IMR-90 (cell line): ENCODE measurements at regions not wholly inside any gene's neighbourhood (a gene's known extent, or its start where the extent isn't known, plus 50 kb on each side); places are given as distances from the start of the nearest gene placed in this dataset.

ENCODE experiments used
- ATAC-seq: fragments of 200-7000 bp; cut with Tn5 transposase; 2 replicates; pipeline ENCODE4 v1.9.1; 2020; ENCODE audit warnings: low read depth, mild to moderate bottlenecking, moderate library complexity
- BruUV-seq: library from RNA; stranded (reverse); fragments of 400-500 nt; replicated peaks from 2 replicates; lab custom pipeline; 2021; lab: Mats Ljungman, UMichigan
- CTCF ChIA-PET: fragments of 300-600 bp; formaldehyde crosslinking; extraction: SDS; loops from one replicate; lab custom pipeline; 2021; ENCODE audit warnings: antibody characterized with exemption; lab: Yijun Ruan, JAX
- POLR2A ChIA-PET: fragments of 300-600 bp; sonication (Branson Sonifier 250); formaldehyde crosslinking; loops from one replicate; lab custom pipeline; 2022; ENCODE audit warnings: antibody characterized with exemption; ENCODE audit not compliant: unreplicated experiment; lab: Charles Lee
- DNase-seq: peaks from one replicate; pipeline ENCODE4 v3.0.0; 2013
- H2AFZ ChIP-seq: replicated peaks from 2 replicates; pipeline ENCODE3; 2013; ENCODE audit warnings: low read length, mild to moderate bottlenecking; ENCODE audit not compliant: poor library complexity
- H2AK5ac ChIP-seq: 2 replicates; pipeline ENCODE4 v1.6.1; 2013; ENCODE audit warnings: low read depth, low read length, inconsistent platforms
- H2AK9ac ChIP-seq: replicated peaks from 2 replicates; pipeline ENCODE3; 2013; ENCODE audit warnings: mild to moderate bottlenecking, low read depth, low read length, moderate library complexity; ENCODE audit not compliant: poor library complexity
- H2BK120ac ChIP-seq: 2 replicates; pipeline ENCODE4 v1.6.1; 2013; ENCODE audit warnings: low read depth, low read length, inconsistent platforms
- H2BK15ac ChIP-seq: 3 replicates; pipeline ENCODE4 v1.6.1; 2013; ENCODE audit warnings: low read depth, low read length, inconsistent platforms
- H2BK20ac ChIP-seq: 2 replicates; pipeline ENCODE4 v1.6.1; 2013; ENCODE audit warnings: low read depth, mild to moderate bottlenecking, inconsistent platforms, low read length, moderate library complexity
- H2BK5ac ChIP-seq: 2 replicates; pipeline ENCODE4 v1.6.1; 2013; ENCODE audit warnings: mild to moderate bottlenecking, low read depth, low read length, inconsistent platforms; ENCODE audit not compliant: poor library complexity, severe bottlenecking
- H3K14ac ChIP-seq: replicated peaks from 2 replicates; pipeline ENCODE4 v1.6.1; 2013; ENCODE audit warnings: low read depth, low read length, inconsistent platforms
- H3K18ac ChIP-seq: 2 replicates; pipeline ENCODE4 v1.6.1; 2013; ENCODE audit warnings: low read depth, low read length, control low read depth
- H3K23ac ChIP-seq: 2 replicates; pipeline ENCODE4 v1.6.1; 2013; ENCODE audit warnings: low read depth, low read length, inconsistent platforms
- H3K27ac ChIP-seq: 2 replicates; pipeline ENCODE4 v1.5.1; 2013; ENCODE audit warnings: mild to moderate bottlenecking, control low read depth, low read length; ENCODE audit not compliant: insufficient read depth
- H3K27me3 ChIP-seq: 2 replicates; pipeline ENCODE4 v1.6.1; 2013; ENCODE audit warnings: low read length; ENCODE audit not compliant: control insufficient read depth, insufficient read depth
- H3K36me3 ChIP-seq: 2 replicates; pipeline ENCODE4 v1.6.1; 2013; ENCODE audit warnings: low read length, mixed read lengths; ENCODE audit not compliant: control insufficient read depth, insufficient read depth
- H3K4ac ChIP-seq: 2 replicates; pipeline ENCODE4 v1.6.1; 2013; ENCODE audit warnings: low read depth, low read length, inconsistent platforms
- H3K4me1 ChIP-seq: 2 replicates; pipeline ENCODE4 v1.6.1; 2013; ENCODE audit warnings: low read length, mixed read lengths; ENCODE audit not compliant: control insufficient read depth, insufficient read depth
- H3K4me2 ChIP-seq: 2 replicates; pipeline ENCODE4 v1.6.1; 2013; ENCODE audit warnings: low read depth, mild to moderate bottlenecking, control low read depth, low read length, moderate library complexity
- H3K4me3 ChIP-seq: 2 replicates; pipeline ENCODE4 v1.5.1; 2013; ENCODE audit warnings: low read depth, mild to moderate bottlenecking, control low read depth, low read length, moderate library complexity; ENCODE audit not compliant: insufficient read depth
- H3K56ac ChIP-seq: 2 replicates; pipeline ENCODE4 v1.6.1; 2013; ENCODE audit warnings: low read length, inconsistent platforms; ENCODE audit not compliant: insufficient read depth; ENCODE audit errors: extremely low read depth
- H3K79me1 ChIP-seq, 2 experiments: 2 replicates each; pipeline ENCODE4 v1.6.1; 2013; ENCODE audit warnings: low read length in 2 of 2, inconsistent platforms in 1 of 2, low read depth in 1 of 2
- H3K9ac ChIP-seq: 2 replicates; pipeline ENCODE4 v1.6.1; 2013; ENCODE audit warnings: low read depth, low read length, control low read depth
- H3K9me1 ChIP-seq: 2 replicates; pipeline ENCODE4 v1.6.1; 2013; ENCODE audit warnings: low read length, inconsistent platforms; ENCODE audit not compliant: insufficient read depth
- H3K9me3 ChIP-seq: 2 replicates; pipeline ENCODE4 v1.6.1; 2013; ENCODE audit warnings: low read length; ENCODE audit not compliant: control insufficient read depth, insufficient read depth
- H4K20me1 ChIP-seq: 2 replicates; pipeline ENCODE4 v1.6.1; 2013; ENCODE audit warnings: low read length, inconsistent platforms; ENCODE audit not compliant: insufficient read depth
- H4K5ac ChIP-seq: 2 replicates; pipeline ENCODE4 v1.6.1; 2013; ENCODE audit warnings: mild to moderate bottlenecking, low read depth, low read length, control low read depth
- H4K8ac ChIP-seq, 2 experiments: 2 replicates each; pipeline ENCODE4 v1.6.1; 2013; ENCODE audit warnings: low read depth in 2 of 2, low read length in 2 of 2, control low read depth in 1 of 2, inconsistent platforms in 1 of 2
- H4K91ac ChIP-seq: 2 replicates; pipeline ENCODE4 v1.6.1; 2013; ENCODE audit warnings: low read depth, low read length, inconsistent platforms; ENCODE audit not compliant: insufficient read depth
- BHLHE40 ChIP-seq: fragments of 150-350 bp; IDR thresholded peaks from 2 replicates; pipeline ENCODE4 v1.6.1; 2016; ENCODE audit warnings: mild to moderate bottlenecking, low read depth, low read length
- CEBPB ChIP-seq: IDR thresholded peaks from 2 replicates; pipeline ENCODE4 v1.6.1; 2012; ENCODE audit warnings: low read depth, low read length, improper control_type of control experiment
- CHD1 ChIP-seq: IDR thresholded peaks from 2 replicates; pipeline ENCODE4 v1.6.1; 2012; ENCODE audit warnings: low read depth, low read length, improper control_type of control experiment
- ELK1 ChIP-seq: fragments of 150-350 bp; IDR thresholded peaks from 2 replicates; pipeline ENCODE4 v1.6.1; 2016; ENCODE audit warnings: low read depth, mild to moderate bottlenecking, low read length, moderate library complexity, borderline replicate concordance
- FOS ChIP-seq: fragments of 150-350 bp; IDR thresholded peaks from 2 replicates; pipeline ENCODE4 v1.6.1; 2016; ENCODE audit warnings: low read depth, low read length
- MAFK ChIP-seq: IDR thresholded peaks from 2 replicates; pipeline ENCODE4 v1.6.1; 2012; ENCODE audit warnings: low read depth, low read length, improper control_type of control experiment
- POLR2A ChIP-seq: IDR thresholded peaks from 2 replicates; pipeline ENCODE4 v1.6.1; 2012; ENCODE audit warnings: mild to moderate bottlenecking, low read depth, low read length
- RAD21 ChIP-seq: IDR thresholded peaks from 2 replicates; pipeline ENCODE4 v1.6.1; 2012; ENCODE audit warnings: low read length, improper control_type of control experiment
- RCOR1 ChIP-seq: IDR thresholded peaks from 2 replicates; pipeline ENCODE4 v1.6.1; 2012; ENCODE audit warnings: mild to moderate bottlenecking, low read length, improper control_type of control experiment; ENCODE audit not compliant: insufficient replicate concordance
- SMC3 ChIP-seq: fragments of 150-350 bp; IDR thresholded peaks from 2 replicates; pipeline ENCODE4 v1.6.1; 2016; ENCODE audit warnings: low read depth, mild to moderate bottlenecking, antibody characterized with exemption, low read length, moderate library complexity
- WGBS, 2 experiments: methylation state at CpG; one replicate each; pipeline versions ENCODE4 v1.1.5 to v1.1.7; 2013; ENCODE audit warnings: missing lambda C conversion rate in 2 of 2; ENCODE audit not compliant: insufficient read length in 1 of 2; ENCODE audit errors: extremely low coverage in 2 of 2; 5-methylcytosine and 5-hydroxymethylcytosine counted together
- dilution Hi-C: fragments of 300-500 bp; cut with HindIII; formaldehyde crosslinking; loops from one replicate; pipeline ENCODE4 v1.14.3; 2018; ENCODE audit warnings: low sequenced_read_pairs; ENCODE audit not compliant: unreplicated experiment
- in situ Hi-C: fragments of 300-500 bp; cut with MboI; formaldehyde crosslinking; loops from 3 replicates; pipeline ENCODE4 v1.14.3; 2019; ENCODE audit warnings: low sequenced_read_pairs, inconsistent platforms, mixed read lengths
- intact Hi-C: fragments of 100-400 bp; cut with micrococcal nuclease; formaldehyde crosslinking; loops from 2 replicates; pipeline ENCODE4 v1.10.0; 2022
- TF ChIP-seq, protein P1 (sequence below): conservative IDR thresholded peaks from 2 replicates; pipeline ENCODE4 v1.5.1; 2012; ENCODE audit warnings: mild to moderate bottlenecking, low read depth, low read length, improper control_type of control experiment
- TF ChIP-seq, protein P2 (sequence below): fragments of 150-350 bp; IDR thresholded peaks from 2 replicates; pipeline ENCODE4 v1.6.1; 2017; ENCODE audit warnings: mild to moderate bottlenecking, antibody characterized with exemption, low read length, low read depth

DNA sequence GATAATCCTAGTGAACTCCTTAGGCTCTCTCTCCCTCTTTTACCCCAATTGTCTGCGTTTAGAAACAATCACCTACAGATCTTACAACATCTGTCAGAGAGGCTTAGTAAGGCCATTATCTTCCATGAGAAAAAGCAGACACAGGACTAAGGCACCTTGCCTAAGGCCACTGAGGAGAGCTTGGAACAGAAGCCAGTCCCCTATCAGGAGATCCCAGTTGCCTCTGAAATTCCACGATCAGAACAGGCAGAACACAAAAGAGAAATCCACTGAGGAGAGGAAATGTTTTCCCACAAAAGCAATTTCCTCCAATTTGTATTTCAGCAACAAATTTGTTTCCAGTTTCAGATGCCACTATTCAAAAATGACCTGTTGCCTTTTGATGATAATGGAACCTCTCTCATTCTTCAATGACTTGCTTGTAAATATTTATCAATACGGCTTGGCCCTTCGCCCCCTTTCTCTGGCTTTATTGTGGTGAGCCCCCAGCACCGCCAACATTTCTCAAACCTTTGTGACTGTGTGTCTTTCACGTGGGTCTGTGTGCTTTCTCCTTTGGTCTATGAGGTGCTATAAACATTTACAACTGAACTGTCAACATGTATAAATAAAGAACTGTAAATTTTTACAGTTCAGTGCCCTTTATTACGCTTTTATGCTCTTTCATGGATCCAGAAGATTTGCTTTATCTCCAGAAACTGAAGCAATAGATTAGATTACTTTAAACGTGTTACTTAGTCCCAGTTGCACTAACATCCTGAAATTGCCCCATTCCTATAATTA is 187.8 kb upstream of the PHACTR1 start:
- CTCF ChIA-PET = no interaction called here
- no peak overlapping the region for H3K4me2 ChIP-seq

More for the DNA sequence above, 187.8 kb upstream of the PHACTR1 start:
- H4K8ac ChIP-seq = 0 out of 4 replicates have a peak overlapping the region, but pooled peaks of 1 of the 2 experiments have one; percentile 22
- no peak overlapping the region for H3K4me3 ChIP-seq
- H2AK5ac ChIP-seq = no peak overlapping the region
- no peaks in the 10 kb centered on the region; the same call in 1 of the 2 replicates for H3K9me3 ChIP-seq
- ATAC-seq = no peak
- H2BK5ac ChIP-seq = no peak overlapping the region
- no peaks in the 10 kb centered on the region for H3K9me1 ChIP-seq
- BruUV-seq = no TSS peak
- H3K18ac ChIP-seq = no peak overlapping the region; the same call in 1 of the 2 replicates
- H2BK120ac ChIP-seq = no peak overlapping the region
- dilution Hi-C loops = no loop called here
- H3K9ac ChIP-seq = no peak overlapping the region
- TF ChIP-seq RCOR1 (no peak), POLR2A (no peak), BHLHE40 (no peak), FOS (no peak), MAFK (no peak), RAD21 (no peak), SMC3 (no peak), CEBPB (no peak), ELK1 (no peak), CHD1 (no peak)
- TF ChIP-seq, protein P1, sequence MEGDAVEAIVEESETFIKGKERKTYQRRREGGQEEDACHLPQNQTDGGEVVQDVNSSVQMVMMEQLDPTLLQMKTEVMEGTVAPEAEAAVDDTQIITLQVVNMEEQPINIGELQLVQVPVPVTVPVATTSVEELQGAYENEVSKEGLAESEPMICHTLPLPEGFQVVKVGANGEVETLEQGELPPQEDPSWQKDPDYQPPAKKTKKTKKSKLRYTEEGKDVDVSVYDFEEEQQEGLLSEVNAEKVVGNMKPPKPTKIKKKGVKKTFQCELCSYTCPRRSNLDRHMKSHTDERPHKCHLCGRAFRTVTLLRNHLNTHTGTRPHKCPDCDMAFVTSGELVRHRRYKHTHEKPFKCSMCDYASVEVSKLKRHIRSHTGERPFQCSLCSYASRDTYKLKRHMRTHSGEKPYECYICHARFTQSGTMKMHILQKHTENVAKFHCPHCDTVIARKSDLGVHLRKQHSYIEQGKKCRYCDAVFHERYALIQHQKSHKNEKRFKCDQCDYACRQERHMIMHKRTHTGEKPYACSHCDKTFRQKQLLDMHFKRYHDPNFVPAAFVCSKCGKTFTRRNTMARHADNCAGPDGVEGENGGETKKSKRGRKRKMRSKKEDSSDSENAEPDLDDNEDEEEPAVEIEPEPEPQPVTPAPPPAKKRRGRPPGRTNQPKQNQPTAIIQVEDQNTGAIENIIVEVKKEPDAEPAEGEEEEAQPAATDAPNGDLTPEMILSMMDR = no peak
- TF ChIP-seq, protein P2, sequence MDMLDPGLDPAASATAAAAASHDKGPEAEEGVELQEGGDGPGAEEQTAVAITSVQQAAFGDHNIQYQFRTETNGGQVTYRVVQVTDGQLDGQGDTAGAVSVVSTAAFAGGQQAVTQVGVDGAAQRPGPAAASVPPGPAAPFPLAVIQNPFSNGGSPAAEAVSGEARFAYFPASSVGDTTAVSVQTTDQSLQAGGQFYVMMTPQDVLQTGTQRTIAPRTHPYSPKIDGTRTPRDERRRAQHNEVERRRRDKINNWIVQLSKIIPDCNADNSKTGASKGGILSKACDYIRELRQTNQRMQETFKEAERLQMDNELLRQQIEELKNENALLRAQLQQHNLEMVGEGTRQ = no peak
- H2AFZ ChIP-seq = no peak overlapping the region
- H3K36me3 ChIP-seq = no peaks in the 10 kb centered on the region
- no peak overlapping the region for H3K27ac ChIP-seq
- H3K27me3 ChIP-seq = peaks cover 2% of the 10 kb centered on the region; the same call in 1 of the 2 replicates
- no peaks in the 10 kb centered on the region for H4K20me1 ChIP-seq
- no peak overlapping the region for H3K4ac ChIP-seq
- no peaks in the 10 kb centered on the region for H3K79me1 ChIP-seq
- in situ Hi-C loops = no loop called here
- H3K23ac ChIP-seq = no peak overlapping the region
- H2BK20ac ChIP-seq = peak overlapping the region; percentile 9; the same call in 1 of the 2 replicates
- no peak for DNase-seq
- POLR2A ChIA-PET = no interaction called here
- H2BK15ac ChIP-seq = no peak overlapping the region
- peak overlapping the region; percentile 8; the same call in 1 of the 2 replicates for H3K14ac ChIP-seq
- no CpG with 5 or more reads among the region's 8 CpGs for WGBS, 2 experiments
- H4K91ac ChIP-seq = no peak overlapping the region
- H2AK9ac ChIP-seq = no peak overlapping the region
- intact Hi-C loops = no loop called here
- H3K4me1 ChIP-seq = no peaks in the 10 kb centered on the region
- no peak overlapping the region for H4K5ac ChIP-seq
- no peak overlapping the region for H3K56ac ChIP-seq
